Muscle layer of duodenum (tissue), 2 donors: ENCODE measurements at regions not wholly inside any gene's neighbourhood (a gene's known extent, or its start where the extent isn't known, plus 50 kb on each side); places are given as distances from the start of the nearest gene placed in this dataset.

Experiments
- H3K27ac ChIP-seq: one replicate; pipeline ENCODE4 v1.7.0; 2013; ENCODE audit warnings: mild to moderate bottlenecking, low read length
- H3K27me3 ChIP-seq: one replicate; pipeline ENCODE4 v1.7.0; 2013; ENCODE audit warnings: low read depth, mild to moderate bottlenecking, control low read depth, low read length
- H3K36me3 ChIP-seq, 2 donors: one replicate each; pipeline ENCODE4 v1.7.0; 2013; ENCODE audit warnings: low read length in 2 of 2, control low read depth in 1 of 2, mild to moderate bottlenecking in 1 of 2; ENCODE audit not compliant: insufficient read depth in 2 of 2, control insufficient read depth in 1 of 2
- H3K4me1 ChIP-seq, 2 donors: one replicate each; pipeline ENCODE4 v1.7.0; 2013; ENCODE audit warnings: low read length in 2 of 2, mild to moderate bottlenecking in 2 of 2, control low read depth in 1 of 2, moderate library complexity in 1 of 2; ENCODE audit not compliant: insufficient read depth in 2 of 2, control insufficient read depth in 1 of 2
- H3K4me3 ChIP-seq, 2 donors: one replicate each; pipeline ENCODE4 v1.7.0; 2013; ENCODE audit warnings: low read length in 2 of 2, low read depth in 1 of 2, mild to moderate bottlenecking in 1 of 2
- H3K9me3 ChIP-seq, 2 donors: one replicate each; pipeline ENCODE4 v1.7.0; 2013; ENCODE audit warnings: low read length in 2 of 2, control low read depth in 1 of 2, mild to moderate bottlenecking in 1 of 2; ENCODE audit not compliant: control insufficient read depth in 1 of 2
- donor health status: healthy.

- no peaks in the 10 kb centered on the region for H3K27me3 ChIP-seq
- H3K4me1 ChIP-seq = no peaks in the 10 kb centered on the region
- H3K36me3 ChIP-seq = no peaks in the 10 kb centered on the region
- H3K9me3 ChIP-seq = no peaks in the 10 kb centered on the region
- no peak overlapping the region for H3K4me3 ChIP-seq
- H3K27ac ChIP-seq = no peak overlapping the region
Observed at GRCh38 chr17:77596491-77597417, 361.7 kb upstream of the TNRC6C start.

GRCh38 chr17:77597418-77598240 lies 360.9 kb upstream of the TNRC6C start:
- Histone ChIP-seq H3K27ac (no peak overlapping the region), H3K9me3 (no peaks in the 10 kb centered on the region), H3K27me3 (no peaks in the 10 kb centered on the region), H3K4me3 (no peak overlapping the region), H3K4me1 (no peaks in the 10 kb centered on the region), H3K36me3 (no peaks in the 10 kb centered on the region)

- Histone ChIP-seq H3K4me3 (no peak overlapping the region), H3K9me3 (no peaks in the 10 kb centered on the region), H3K36me3 (no peaks in the 10 kb centered on the region), H3K27me3 (no peaks in the 10 kb centered on the region), H3K27ac (no peak overlapping the region), H3K4me1 (peaks cover 0 to 3% of the 10 kb centered on the region in 2 donors)
Observed at GRCh38 chr17:77598241-77598620, 360.3 kb upstream of the TNRC6C start.

GRCh38 chr17:77599699-77600098 lies 358.8 kb upstream of the TNRC6C start:
- H3K36me3 ChIP-seq = no peaks in the 10 kb centered on the region
- no peaks in the 10 kb centered on the region for H3K9me3 ChIP-seq
- H3K4me1 ChIP-seq = peaks cover 0 to 3% of the 10 kb centered on the region in 2 donors
- no peaks in the 10 kb centered on the region for H3K27me3 ChIP-seq
- no peak overlapping the region for H3K27ac ChIP-seq
- H3K4me3 ChIP-seq = no peak overlapping the region

- no peaks in the 10 kb centered on the region for H3K27me3 ChIP-seq
- peaks cover 0 to 3% of the 10 kb centered on the region in 2 donors for H3K4me1 ChIP-seq
- no peak overlapping the region for H3K27ac ChIP-seq
- H3K4me3 ChIP-seq = no peak overlapping the region
- no peaks in the 10 kb centered on the region for H3K9me3 ChIP-seq
- no peaks in the 10 kb centered on the region for H3K36me3 ChIP-seq
Observed at GRCh38 chr17:77600346-77600745, 358.2 kb upstream of the TNRC6C start.

GRCh38 chr17:77601054-77601979 lies 357.2 kb upstream of the TNRC6C start:
- Histone ChIP-seq H3K36me3 (no peaks in the 10 kb centered on the region), H3K4me3 (no peak overlapping the region), H3K27ac (peak overlapping the region; percentile 69), H3K27me3 (no peaks in the 10 kb centered on the region), H3K9me3 (no peaks in the 10 kb centered on the region), H3K4me1 (peaks cover 0 to 3% of the 10 kb centered on the region in 2 donors)

- H3K36me3 ChIP-seq = no peaks in the 10 kb centered on the region
- no peaks in the 10 kb centered on the region for H3K27me3 ChIP-seq
- no peaks in the 10 kb centered on the region for H3K9me3 ChIP-seq
- H3K4me3 ChIP-seq = no peak overlapping the region
- peak overlapping the region; percentile 83 for H3K27ac ChIP-seq
- H3K4me1 ChIP-seq = peaks cover 0 to 3% of the 10 kb centered on the region in 2 donors
Observed at GRCh38 chr17:77602062-77602746, 356.3 kb upstream of the TNRC6C start.

GRCh38 chr17:77602883-77603640 lies 355.4 kb upstream of the TNRC6C start:
- Histone ChIP-seq H3K9me3 (no peaks in the 10 kb centered on the region), H3K27me3 (no peaks in the 10 kb centered on the region), H3K4me3 (no peak overlapping the region), H3K36me3 (no peaks in the 10 kb centered on the region), H3K27ac (peak overlapping the region; percentile 83), H3K4me1 (peaks cover 0 to 3% of the 10 kb centered on the region in 2 donors)

GRCh38 chr17:77604301-77604972 lies 354.1 kb upstream of the TNRC6C start:
- Histone ChIP-seq H3K4me3 (no peak overlapping the region), H3K27me3 (no peaks in the 10 kb centered on the region), H3K9me3 (no peaks in the 10 kb centered on the region), H3K4me1 (peaks cover 0 to 3% of the 10 kb centered on the region in 2 donors), H3K27ac (no peak overlapping the region), H3K36me3 (no peaks in the 10 kb centered on the region)
